ENCODE measurements at regions not wholly inside any gene's neighbourhood (a gene's known extent, or its start where the extent isn't known, plus 50 kb on each side); places are given as distances from the start of the nearest gene placed in this dataset.
"Not testable (repeated sequence)": the region's sequence is repeated elsewhere in the genome, so short reads cannot be mapped to it uniquely, and the experiment has no call there.

DNA sequence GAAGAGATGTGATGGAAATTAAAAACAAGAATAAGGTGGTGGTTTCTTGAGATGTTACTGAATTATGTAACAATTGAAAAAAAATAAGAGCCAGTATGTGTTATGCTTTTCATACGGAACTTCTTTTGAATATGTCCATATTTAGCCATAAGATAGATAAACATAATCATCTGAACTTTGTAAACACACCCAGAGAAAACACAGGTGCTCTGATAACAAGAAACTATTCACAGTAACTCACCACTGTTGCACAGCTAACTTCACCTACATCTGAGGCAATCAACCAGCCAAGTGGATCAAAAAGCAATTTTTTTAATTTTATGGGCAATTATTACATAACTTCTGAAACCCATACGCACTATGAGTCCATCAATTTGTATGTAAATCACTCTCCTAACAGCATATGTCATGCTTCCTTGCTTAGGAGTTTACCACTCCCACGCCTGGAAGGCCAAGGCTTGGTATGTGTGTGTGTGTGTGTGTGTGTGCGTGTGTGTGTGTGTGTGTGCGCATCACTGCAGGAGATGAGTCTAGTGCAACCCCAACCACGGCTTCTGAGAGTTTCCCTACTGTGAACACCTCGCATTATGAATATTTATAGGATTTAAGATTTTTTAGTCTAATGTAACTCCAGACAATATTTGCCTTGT is 443.4 kb downstream of the BCAT1 start:
- DNase-seq, result no peak

DNA sequence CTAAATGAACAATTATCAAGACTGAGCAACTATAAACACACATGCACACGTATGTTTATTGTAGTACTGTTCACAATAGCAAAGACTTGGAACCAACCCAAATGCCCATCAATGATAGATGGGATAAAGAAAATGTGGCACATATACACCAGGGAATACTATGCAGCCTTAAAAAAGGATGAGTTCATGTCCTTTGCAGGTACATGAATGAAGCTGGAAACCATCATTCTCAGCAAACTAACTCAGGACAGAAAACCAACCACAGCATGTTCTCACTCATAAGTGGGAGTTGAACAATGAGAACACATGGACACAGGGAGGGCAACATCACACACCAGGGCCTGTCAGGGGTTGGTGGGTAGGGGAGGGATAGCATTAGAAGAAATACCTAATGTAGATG is 445.4 kb downstream of the BCAT1 start:
- DNase-seq, result not testable (repeated sequence)

DNA sequence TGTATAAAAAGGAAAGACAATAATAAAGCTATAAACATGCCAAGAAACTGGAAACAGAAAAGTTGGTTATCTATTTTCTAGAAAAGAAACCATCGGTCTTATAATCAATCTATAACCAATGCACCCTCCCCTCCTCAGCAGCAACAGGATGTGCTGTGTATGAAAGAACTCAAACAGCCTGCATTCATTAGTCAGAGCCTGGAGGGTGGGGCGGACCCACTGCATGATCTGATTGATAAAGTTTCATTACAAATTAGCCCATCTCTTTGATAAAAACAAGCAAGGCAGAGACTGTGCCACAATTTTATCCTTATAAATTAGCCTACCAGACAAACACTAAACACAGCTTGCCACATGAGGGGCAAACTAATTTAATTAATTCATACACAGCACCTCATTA is 448.1 kb downstream of the BCAT1 start:
- no peak for DNase-seq

DNA sequence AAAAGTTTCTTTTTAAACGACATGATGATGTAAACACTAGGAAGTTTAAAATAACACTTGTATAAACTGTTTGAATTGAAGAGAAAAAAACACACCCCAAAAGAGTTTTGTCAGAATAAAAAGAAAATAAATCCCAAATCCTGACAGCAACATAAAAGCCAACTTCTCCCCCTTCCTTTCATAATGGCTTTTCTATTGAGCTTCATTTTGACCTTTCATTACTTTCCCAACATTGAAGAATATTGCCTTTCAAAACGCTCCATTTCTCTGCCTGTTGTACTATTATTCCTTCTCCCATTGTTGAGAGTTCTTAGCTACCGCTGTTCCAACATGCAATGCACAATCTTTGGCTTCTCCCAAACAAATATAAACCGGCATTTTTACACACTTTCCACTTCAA is 448.5 kb downstream of the BCAT1 start:
- no peak for DNase-seq

DNA sequence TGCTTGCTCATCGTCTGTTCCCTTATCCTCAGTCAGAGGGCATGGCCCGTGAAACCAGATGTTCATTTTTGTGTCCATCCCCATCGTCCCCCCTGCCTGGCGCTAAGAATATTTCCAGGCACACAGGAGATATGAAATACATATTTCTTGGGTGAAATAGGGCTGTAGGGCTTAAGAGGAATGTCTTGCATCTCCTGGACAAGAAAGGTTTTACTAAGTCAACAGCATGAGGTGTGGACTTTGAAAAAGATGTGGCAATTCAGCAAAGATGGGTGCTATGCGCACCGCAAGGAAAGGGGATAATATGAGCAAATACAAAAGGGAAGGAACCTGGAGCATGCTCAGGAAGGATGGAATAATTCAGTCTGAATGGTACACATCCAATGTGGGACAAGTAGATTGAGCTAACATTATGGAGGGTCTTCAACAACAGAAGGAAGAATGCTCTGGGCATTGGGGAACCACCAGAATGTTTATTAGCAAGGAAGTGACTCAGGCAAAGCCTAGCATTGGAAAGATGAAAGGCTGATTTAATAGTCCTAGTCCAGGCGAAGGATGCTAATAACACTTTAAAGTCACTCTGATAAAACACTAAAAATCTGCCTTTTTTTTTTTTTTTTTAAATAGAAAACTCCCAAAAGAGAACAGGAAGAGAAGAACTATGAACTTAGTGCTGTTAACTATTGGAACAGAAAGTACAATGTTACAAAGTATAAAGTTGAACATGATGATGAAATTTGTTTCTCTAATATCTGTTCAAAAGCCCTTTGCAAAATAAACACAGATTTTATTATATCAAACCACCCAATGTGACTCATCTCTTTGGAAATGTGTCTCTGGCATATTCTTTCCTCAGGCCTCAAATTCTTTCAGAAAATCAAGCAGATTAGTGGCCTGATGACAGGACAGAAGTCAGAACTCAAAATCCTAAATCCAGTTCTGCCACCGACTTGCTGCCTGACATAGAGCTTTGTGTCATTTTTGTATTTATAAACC is 449.5 kb downstream of the BCAT1 start:
- no peak for DNase-seq

DNA sequence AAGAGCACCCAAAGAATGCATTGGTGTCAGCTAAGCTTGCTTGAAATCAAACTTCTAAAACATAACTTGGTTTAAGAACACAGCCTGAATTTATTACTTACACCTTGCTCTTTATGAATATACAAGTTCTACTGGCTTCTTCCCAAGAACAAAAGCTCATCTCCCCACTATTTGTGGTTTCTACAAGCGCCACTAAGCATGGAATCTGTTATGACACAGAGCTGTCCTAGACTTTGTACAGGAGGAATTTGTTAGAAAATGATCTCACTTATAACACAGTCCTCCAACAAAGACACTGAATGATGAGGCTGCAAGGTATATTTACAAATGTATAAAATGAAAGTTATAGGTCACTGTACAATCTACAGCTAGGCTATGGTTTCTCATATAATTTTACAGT is 452.1 kb downstream of the BCAT1 start:
- DNase-seq, result no peak

DNA sequence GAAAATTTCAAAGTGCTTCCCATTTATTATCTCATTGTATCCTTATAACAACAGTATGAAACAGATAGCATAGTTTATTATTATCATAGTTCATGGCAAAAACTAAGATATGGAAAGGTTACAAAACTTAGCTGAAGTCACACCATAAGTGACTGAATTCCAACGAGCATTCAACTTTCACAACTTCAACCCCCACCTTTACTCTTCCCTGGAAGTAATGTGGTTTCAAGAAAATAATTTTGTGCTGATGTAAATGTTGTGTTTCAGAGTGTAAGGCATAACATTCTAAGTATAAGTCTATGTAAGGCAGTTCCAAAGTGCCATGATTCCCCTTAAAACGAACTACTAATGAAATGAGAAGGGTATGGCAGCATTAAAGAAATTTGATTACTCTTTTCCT is 454.5 kb downstream of the BCAT1 start:
- no peak for DNase-seq

DNA sequence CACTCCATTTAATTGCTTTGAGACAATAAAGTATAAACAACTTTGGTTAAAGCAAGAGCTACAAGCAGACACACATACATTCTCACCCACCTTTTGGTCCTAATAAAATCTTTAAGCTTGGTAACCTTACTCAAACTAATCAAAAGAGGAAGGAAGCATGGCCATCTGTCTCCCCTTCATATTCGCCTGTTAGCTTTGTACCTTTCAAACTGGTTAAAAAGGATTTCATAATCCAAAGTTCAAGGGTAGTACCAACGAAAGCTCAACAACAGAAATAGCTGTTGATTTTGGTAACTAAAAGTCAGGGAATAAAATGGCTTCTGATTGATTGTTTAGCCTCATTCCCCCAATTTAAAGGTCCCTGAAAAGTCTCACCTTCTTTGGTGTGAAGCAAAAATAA is 456.9 kb downstream of the BCAT1 start:
- no peak for DNase-seq

DNA sequence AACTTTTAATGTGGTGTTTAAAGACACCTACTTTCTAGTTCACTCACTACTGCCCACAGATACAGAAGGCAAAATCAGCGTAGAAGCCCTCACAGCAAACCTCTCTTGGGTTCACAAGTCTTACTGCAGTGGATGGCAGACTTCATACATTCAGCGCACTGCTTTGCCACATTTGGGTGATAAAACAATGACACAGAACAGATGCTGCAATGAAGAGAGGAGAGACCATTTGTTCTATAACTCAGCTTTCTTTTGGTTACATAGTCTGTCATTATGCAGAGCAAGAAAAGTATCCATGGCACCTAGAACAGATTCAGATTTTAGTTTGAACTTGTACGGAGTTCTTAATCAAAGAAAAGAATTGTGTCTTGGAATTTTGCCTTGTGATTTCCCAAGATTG is 459.0 kb downstream of the BCAT1 start:
- DNase-seq, result no peak

DNA sequence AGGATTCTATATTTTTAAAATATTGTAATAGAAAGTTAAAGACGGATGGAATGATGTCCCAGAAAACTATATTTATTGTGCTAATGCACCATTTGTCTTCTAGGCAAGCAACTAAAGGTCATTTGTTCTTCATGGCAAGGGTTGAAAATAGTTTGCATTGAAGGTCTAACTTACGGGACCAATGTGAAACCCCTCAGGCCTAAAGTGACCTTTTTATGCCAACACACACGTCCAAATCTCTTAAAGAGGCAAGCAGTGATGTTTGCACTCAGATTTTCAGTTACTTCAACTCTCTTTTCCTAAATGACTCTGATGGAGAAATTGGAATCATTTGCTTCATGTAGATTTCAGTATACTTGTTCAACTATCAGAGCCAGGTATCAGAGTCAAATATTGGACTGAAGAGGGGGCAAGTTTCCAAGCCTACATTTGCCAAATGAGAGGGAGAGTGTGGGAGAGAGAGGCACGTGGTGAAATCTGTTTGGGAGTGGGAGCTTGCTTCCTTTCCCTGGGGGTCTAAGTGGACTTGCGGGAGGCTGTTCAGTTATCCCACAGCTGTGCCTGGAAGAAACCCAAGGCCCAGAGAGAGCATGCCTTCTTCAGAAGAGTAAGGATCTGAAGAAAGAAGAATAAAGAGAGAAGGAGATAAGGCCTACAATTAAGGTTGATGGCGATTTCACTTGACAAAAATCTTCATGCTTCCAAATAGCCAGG is 459.8 kb downstream of the BCAT1 start:
- no peak for DNase-seq

DNA sequence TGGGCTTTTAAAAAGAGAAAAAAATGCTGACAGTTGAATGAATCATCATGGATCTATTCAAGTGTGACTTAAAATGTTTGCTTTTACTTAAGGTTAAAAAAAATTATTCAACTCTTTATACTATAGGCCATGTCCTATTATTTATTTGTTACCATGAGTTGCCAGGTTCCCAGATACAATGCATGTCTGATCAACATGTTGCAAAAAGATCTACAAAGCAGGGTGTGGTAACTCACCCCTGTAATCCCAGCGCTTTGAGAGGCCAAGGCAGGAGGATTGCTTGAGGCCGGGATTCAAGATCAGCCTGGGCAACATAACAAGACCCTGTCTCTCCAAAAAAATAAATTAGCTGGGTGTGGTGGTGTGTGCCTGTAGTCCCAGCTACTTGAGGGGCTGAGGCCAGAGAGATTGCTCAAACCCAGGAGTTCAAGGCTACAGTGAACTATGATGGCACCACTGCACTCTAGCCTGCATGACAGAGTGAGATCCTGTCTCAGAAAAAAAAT is 460.8 kb downstream of the BCAT1 start:
- DNase-seq, result no peak

DNA sequence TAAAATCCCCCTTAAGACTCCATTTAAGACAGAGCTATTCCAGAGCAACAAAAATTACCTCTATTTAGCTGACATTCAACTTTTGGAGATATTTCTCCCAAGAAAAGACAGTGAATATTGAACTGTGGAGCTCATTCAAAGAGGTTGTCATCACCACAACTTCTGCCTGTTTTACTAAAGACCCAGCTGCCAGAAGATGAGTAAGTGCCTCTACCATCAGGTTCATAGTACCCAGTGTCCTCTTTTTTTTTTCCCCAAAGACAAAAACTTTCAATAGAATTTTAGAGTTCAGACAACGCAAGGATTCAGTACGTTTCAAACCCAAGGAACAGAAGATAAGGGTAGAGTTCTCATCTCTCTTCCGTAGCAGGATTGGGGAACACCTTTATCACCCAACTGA is 461.3 kb downstream of the BCAT1 start:
- no peak for DNase-seq

DNA sequence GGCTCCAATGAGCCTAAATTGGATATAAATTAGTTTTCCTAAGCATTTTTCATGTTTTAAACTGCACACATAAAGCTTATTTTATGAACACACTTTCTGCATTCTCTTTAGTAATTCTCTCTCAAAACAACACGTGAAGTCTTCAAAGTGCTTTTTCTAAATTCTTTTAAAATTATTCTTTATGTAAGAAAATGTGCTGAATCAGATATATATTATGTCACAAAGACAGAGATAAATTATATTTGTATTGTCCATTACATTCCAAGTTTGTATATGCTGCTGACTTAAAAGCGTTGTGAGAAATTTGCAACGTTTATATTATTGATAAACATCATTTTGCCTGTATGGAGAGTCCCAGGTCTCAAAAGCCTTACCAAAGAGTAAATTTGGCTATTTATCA is 465.2 kb downstream of the BCAT1 start:
- DNase-seq, result no peak

DNA sequence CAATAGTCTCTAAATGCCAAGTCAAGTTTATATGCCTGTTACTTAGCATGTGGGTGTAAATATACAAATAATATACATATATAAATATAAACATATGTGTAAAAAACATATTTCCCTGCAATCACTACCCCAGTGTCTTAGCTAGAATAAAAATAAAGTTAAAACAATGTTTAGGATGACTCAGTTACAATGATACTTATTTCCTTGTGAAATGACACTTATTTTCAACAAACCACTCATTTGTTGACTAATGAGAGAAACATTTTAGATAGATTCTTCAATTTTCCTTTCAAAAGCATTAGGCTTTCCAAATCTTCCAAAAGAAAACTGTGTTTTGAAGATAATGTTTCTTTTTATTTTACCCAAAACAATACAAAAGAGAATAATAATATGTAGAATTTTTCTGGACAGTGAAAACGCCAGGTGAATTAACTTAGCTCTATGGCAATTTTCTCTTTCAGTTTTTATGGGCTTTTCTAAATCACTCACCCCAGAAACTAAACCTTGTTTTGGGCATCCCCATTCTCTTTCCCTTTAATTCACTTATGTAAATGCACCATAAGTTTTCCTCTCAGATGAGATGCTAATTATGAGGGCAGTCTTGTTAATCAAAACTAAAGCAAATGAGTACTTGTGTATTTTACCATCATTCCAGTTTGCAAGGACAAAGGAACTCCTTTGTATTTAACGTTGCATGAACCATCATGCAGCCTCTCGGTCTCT is 465.9 kb downstream of the BCAT1 start:
- DNase-seq, result no peak

DNA sequence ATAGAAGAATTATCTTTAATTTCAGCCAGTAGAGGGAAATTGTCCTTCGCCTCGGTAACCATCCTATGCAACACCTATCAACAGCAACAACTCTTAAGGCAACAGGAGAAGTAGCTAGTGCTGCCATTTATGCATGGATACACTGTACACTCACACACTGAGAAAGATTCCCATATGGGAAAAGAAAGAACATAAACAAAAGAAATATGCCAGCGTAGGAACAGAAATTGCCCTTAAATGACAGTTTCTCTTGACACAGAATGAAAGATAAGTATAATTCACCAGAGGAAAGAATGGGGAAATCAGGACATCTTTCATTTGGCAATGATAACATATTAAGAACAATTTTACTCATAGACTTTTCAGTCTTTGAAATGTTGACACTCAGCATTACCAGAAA is 466.9 kb downstream of the BCAT1 start:
- no peak for DNase-seq

DNA sequence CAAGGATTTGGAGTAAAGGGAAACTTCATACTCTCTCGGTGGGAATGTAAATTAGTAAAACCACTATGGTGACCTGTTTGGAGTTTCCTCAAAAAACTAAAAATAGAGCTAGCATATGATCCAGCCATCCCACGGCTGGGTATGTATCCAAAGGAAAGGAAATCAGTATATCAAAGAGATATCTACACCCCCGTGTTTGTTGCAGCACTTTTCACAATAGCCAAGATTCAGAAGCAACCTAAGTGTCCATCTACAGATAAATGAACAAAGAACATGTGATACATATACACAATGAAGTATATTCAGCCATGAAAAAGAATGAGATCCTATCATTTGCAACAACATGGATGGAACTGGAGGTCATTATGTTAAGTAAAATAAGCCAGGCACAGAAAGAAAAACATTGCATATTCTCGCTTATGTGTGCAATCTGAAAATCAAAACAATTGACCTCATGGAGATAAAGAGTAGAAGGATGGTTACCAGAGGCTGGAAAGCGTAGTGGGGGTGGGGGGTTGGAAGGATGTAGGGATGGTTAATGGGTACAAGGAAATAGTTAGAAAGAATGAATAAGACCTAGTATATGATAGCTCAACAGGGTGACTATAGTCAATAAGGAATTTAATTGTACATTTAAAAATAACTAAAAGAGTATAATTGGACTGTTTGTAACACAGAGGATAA is 468.0 kb downstream of the BCAT1 start:
- DNase-seq, result peak in 2 of 4 experiments; percentile 2 to 7

DNA sequence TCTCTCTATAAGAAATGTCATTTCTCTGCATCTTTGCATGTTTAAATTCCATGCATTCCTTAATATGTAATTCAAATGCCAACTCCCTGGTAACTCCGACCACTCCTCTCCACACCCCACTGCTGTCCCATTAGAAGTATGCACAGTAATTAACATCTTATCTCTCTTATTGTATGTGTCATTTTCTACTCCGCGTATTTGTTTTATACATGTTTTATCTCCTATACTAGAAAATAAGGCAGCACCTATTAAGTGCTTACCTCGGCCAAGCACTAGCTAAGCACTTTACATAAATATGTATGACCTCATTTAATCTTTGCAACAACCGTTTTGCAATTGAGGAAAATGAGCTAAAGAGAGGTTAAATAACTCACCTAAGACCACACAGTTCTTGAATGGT is 469.8 kb downstream of the BCAT1 start:
- no peak for DNase-seq

DNA sequence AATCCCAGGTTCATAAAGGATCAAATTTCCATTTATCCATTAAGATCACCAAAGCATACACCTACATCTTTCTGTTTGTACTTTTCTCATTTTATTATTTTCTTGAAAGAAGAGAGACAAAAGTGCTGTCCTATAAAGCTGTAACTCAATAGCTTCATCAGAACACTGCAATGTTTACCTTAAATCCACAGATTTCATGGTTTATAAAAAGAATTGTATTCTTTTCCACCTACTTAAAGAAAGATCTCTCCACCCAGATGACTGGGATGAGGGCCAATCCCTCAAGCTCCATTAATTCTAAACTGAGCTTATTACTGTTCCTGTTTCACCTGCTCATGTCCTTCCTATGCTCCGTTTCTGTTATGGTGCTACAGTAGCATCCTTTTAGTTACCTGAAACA is 470.6 kb downstream of the BCAT1 start:
- no peak for DNase-seq

DNA sequence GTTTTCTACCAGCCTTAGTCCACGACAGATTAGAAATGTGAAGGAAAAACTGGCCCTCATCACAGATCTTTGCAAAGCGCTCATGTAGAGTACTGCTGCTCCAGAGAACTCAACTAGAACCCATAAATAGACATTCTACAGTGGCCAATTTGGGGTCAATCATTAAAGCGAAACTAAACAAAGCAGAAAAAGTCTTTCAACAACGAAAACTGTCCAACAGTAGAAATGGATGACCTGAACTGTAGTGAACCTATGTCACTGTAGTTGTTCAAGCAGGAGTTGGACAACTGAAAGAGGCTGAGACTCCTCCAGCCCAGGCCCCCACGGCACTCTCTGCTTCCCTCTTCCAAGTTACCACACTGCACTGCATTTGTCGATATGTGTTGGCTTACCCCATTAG is 472.6 kb downstream of the BCAT1 start:
- no peak for DNase-seq

DNA sequence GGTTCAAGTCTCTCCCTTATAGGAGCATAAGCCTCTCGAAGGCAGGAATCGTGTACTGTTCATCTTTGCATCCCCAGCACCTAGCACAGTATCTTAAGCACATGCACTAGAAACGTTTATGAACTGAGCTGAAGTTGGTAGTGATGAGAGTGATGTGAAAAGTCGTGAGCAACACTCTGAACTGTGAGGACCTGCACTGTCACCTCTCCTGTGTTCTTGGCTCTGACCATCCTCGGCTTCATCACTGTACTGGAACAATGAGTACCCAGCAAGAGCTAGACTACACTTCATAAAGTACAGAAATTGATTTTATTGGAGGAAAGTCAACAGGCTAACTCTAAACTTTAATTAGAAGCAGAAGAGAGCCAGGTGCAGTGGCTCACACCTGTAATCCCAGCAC is 473.6 kb downstream of the BCAT1 start:
- DNase-seq, result no peak

DNA sequence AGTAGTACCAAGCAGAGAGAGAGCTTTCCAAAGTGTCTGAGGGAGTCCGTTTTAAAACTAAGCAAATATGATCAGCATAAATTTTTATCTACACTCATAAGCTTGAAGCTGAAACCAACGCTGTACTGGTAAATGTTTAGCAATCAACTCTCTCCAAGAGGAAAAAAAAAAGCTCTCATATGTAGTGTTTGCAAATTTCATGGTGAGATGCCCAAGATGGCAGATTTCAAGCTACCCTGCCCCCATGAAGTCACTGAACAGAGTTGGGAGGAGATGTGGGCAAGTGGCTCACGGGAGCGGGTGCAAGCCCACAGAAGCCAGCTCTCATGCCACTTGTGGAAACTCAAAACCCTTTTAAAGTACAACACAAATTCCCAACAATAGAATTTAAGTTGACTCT is 475.8 kb downstream of the BCAT1 start:
- no peak for DNase-seq

DNA sequence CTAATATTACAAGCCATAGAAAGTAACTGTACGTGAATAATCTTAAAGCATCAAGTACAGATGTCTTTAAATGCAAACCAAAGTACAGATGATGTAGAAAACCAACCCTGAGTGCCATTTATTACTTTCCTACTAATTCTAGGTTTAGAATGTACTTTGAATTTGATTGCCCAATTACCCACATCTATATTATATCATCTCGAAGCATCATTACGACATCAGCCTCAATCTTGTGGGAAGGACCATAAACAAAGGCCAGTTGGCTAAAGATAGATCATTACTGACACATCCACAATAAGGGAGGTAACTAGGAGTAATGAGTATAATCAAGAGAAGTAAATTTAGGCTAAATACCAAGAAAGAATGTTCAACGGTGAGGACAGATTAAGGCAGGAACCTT is 478.9 kb downstream of the BCAT1 start:
- DNase-seq, result peak; percentile 16 to 68 (median 37)

All from suppressor macrophage (primary cell).